Tongue (tissue), 1 donor: ENCODE measurements at regions not wholly inside any gene's neighbourhood (a gene's known extent, or its start where the extent isn't known, plus 50 kb on each side); places are given as distances from the start of the nearest gene placed in this dataset.
"Not testable (repeated sequence)": the region's sequence is repeated elsewhere in the genome, so short reads cannot be mapped to it uniquely, and the experiment has no call there.

Experiments used
- DNase-seq: peaks from one replicate; pipeline ENCODE4 v3.0.0-alpha.2; 2015

DNA sequence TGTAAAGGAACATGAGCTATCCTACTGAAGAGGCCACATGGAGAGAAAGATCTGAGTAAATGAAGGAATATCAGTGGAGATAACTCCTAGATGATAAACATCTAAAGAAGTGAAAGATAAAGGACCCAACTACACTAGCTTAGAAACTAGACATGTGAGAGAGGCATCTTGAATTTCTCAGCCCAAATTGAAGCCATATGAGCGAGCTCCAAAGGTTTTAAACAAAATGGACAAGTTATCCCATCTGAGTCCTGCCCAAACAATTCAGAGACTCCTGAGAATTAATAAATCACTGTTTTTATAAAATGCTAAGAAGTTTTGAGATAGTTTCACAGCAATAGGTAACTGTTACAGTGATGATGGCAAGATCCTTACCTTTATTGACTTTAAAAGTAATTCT, 438.9 kb downstream of the NAV3 start:
- no peak for DNase-seq

DNA sequence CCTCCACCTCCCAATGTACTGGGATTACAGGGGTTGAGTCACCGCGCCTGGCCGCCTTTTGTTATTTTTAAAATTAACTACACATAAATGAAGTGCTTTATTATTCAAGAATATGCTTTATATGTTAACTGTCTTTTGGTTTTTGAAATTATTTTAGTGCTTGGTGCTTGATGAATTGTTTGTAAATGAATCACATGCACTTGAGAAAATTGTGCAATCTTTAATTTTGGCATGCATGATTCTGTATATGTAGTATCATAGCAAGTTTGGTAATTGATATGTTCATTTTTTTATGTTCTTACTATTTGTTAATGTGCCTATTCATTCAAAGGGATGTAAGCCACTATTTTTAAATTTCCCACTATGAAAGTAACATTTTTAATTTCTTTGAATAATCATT, 440.9 kb downstream of the NAV3 start:
- DNase-seq = no peak

DNA sequence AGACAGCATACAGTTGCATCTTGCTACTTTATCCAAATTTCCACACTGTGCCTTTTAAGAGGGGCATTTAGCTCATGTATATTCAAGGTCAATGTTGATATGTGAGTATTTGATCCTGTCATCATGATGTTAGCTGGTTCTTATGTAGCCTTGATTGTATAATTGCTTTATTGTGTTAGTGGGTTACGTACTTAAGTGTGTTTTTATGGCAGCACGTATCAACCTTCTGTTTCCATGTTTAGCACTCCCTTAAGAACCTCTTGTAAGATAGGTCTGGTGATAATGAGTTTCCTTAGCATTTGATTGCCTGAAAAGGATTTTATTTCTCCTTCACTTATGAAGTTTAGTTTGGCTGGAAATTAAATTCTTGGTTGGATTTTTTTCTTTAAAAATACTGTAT, 445.2 kb downstream of the NAV3 start:
- DNase-seq = no peak

DNA sequence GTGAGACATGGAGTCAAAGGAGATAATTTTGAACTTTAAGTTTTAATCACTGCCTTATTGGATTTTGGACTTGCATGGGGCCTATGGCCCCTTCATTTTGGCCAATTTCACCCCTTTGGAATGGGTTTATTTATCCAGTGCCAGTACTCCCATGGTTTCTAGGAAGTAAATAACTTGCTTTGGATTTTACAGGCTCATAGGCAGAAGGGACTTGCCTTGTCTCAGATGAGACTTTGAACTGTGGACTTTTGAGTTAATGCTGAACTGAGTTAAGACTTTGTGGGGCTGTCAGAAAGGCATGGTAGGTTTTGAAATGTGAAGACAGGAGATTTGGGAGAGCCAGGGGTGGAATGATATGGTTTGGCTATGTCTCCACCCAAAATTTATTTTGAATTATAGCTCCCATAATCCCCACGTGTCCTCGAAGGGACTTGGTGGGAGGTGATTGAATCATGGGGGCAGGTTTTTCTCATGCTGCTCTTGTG, 448.1 kb downstream of the NAV3 start:
- DNase-seq = no peak

DNA sequence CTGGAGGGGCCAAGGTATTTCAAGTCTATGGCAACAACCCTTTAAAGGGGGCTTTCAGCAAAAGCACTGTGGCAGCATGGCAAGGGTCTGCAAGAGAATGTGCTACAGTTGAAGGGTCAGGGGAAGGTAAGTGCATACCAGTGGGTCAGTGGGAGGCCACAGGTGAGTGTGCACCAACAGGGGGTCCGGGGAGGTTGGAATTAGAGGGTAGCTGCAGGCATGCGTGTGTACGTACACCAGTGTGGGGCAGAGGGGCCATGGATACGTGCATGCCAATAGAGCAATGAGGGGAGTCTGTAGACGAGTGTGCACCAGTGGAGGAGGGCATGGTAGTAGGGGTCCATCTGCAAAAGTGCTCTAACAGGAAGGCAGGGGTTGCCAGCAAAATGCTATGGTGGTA, 448.9 kb downstream of the NAV3 start:
- no peak for DNase-seq

DNA sequence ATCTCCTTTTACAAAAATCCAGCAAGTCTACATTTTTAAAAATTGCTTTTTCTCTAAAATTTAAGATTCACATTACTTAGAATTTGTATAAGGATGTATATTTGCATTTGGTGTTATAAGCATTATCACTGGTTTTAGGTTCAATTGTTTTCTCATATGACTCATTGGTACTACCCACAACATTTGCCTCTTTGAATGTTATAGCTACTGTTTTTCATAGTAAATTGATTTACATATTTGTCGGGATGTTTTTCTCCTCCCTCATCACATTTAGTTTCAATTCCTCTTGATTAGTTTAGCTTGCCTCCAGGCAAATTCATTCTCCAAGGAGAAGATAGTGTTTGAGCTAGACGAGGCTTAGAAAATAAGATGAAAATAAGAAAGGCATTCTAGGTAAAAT, 450.4 kb downstream of the NAV3 start:
- not testable (repeated sequence) for DNase-seq

DNA sequence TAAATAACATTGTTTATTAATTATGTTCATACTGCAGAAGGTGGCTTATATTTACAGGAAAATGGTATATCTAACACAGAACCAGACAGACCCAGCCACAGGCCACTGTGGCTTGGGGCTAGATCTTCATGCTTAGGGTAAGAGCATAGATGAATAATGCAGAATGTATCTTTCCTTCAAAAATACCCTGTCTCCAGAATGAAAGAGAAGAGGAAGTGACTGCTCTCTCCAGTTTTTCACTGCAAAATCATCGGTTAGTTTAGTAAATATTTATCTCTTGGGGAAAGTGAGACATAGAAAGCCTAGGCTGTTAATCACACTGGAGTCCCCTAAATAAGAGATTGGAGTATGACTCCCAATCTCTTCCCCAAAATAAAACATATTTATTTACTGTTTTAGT, 453.7 kb downstream of the NAV3 start:
- no peak for DNase-seq

DNA sequence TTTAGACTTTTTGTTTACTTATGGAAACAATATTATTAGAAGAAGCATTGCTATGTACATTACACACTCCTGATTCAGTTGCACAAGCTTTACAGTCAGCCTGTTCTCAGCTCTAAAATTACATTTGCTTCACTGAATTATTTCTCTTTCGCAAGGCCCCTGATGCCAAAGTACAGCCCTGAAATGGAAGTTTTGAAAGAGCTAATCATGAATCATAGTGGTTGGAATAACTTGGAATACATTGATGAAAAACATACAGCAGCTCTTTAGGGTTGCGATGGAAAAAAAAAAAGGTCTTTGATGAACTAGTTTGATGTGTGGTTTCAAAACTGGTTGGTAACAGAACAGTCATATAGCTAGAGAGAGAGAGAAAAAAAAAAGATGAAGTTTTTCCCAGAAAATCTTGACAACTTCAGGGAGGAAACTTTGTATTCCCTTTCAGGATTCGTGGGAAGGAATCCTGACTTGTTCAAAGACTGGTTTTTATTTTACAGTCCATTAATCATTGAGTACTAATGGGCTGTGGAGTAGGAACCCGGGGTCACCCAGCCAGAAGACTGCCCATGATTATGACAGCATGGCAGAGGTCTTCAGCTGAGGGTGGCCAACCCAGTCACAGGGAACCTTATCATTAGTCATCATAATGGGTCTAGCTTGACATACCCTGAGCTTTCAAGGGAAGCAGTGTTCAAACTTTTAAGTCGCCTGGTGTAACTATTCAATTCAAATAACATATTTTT, 460.1 kb downstream of the NAV3 start:
- DNase-seq = no peak

DNA sequence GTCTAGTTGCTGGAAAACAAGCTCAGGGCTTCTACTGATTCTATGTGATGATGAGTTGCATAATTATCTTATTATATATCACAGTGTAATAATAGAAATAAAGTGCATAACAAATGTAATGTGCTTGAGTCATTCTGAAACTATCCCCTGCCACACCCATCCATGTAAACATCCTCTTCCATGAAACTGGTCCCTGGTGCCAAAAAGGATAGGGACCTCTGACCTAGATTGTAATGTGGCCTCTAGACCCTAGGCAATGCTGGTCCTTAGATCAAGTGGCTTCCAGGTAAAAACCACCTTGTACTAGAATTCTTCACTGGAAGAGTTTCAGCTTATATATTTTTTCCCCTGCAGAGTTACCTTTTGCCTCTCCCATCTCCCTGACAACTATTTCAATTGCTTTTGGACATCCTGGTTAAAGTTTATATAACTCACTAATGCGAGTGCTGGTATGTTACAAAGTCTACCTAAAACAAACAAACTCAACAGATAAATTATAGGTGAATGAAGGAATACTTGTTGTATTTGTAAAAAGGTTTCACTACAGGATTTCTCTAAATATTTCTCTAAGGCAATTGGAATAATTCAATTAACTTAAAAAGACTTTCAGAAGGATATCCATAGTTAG, 462.5 kb downstream of the NAV3 start:
- no peak for DNase-seq

DNA sequence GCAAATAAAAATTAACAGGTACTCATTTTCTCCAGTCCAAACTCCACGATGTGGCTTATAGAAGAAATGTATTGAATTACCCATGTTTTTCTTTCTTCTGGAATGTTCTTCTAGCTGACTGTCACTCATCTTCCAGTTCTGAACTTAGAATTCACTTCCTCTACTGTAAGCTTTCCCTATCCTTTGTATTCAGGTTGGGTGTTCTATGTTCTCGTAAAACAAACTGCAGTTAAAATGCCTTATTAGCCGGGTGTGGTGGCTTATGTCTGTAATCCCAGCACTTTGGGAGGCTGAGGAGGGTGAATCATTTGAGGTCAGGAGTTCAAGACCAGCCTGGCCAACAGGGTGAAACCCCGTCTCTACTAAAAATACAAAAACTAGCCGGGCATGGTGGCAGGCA, 470.6 kb downstream of the NAV3 start:
- DNase-seq = not testable (repeated sequence)

DNA sequence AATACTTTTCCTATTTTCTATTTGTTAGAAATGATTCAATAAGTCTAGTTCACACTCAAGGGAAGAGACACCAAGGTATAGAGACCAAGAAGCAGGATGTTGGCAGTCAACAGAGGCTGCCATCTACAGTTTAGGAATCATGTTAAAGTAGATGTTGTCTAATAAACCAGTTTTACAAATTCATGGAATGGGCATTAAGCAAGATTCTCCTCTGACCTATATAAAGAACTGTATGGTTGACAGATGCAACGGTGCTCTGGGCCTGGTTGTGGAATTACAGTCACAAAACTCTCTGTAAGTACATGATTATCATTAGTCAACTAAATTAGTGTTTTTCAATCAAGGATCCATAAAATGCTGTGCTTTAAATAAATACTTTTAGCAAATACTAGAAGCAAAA, 475.1 kb downstream of the NAV3 start:
- DNase-seq = no peak

DNA sequence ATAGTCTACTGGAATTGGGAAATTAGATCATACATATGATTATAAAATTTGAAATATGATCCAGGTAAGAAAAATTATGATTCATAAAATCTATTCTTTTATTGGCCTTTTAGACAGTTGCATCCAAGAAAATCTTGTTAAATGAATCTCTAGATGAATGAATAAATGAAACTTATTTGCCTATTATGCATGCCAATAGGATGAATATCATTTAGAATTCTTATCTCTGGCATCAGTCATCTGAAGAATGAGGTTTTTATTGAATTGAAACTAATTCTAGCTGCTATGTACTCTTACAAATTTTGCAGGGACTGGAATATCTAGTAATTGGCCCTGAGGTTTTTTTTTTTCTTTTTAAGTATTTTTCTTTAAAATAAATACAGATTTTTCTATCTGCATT, 475.5 kb downstream of the NAV3 start:
- DNase-seq = no peak

DNA sequence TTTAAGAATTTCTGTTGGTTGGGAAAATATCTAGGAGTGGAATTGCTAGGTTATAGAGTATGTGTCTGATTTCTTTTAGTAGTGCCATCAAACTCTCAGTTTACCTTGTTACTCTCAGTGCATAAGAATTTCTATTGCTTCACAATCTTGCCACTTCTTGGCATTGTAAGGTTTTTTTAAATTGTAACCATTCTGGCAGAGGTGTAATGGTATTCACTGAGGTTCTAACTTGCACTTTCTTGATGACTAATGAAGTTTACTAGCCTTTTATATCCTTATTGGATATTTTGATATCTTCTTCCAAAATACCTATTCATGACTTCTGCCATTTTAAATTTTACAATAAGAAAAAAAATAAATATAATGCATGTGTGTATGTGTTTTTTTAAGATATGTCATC, 478.0 kb downstream of the NAV3 start:
- no peak for DNase-seq

DNA sequence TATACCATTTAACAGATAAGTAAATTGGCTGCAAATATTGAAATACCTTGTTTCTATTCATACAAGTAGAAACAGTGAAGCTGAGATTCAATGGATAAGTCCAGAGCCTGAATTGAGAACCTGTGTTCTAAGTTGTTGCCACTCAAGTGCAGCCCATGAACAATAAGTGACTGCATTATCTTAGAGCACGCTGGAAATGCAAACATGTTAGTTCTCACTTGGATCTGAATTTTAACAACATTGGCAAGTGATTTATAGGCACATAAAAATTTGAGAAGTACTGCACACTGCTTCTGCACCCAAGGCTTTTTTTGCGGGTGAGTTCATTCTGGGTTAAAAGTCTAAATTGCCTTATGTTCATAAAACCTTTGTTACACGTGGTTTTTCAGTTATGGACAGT, 484.3 kb downstream of the NAV3 start:
- no peak for DNase-seq

DNA sequence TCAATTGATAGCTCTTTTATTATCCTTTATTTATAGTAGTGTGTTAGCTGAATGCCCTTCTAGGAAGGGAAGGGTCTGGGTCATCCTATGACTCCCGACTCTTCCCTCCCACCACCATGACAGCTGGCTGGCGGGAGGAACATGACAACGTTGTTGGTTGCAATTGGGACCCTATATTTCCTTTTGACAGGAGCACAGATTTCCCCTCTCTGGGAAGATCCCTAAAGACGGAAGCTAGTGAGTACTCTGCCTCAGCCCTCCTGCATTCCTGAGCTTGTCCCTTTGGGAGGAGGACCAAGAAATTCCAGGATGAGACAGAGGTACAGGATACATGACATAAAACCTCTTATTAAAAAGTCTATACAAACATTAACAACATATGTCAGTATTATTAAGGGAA, 485.4 kb downstream of the NAV3 start:
- DNase-seq = no peak

DNA sequence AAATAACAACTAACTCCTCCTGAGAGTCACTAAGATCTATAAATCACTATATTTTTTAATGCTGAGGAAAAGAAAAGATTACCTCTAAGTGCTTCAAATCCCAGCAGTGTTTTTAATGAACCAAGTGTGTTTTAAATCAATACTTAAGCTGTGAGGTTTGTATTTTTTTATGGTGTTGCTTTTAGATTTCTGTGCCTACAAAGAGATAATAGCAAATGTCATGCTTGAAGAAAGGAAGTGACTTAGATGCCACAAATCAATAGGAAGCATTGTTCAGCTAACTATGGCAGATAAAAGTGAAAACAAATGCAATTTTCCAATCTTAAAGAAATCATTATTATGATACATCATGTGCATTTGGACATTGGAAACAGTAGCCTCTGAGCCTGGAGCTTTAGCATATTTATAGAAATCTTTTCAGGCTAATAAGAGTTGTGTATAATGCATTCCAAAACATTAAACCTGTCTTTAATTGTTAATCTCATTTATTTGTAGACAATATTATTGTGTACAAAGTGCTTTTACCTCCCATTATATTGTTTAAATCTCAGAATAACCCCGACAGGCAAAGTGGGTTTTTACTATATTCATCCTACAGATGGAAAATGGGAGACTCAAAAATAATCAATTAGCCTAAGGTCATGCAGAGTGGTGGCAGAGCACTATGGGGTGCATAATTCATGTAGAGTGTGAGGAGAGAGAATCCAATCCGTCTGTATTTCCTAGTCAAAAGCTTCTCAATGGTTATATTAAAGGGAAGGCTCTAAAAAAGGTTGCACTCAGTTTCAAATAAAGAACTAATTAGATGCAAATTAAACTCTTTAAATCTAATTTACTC, 486.2 kb downstream of the NAV3 start:
- no peak for DNase-seq

DNA sequence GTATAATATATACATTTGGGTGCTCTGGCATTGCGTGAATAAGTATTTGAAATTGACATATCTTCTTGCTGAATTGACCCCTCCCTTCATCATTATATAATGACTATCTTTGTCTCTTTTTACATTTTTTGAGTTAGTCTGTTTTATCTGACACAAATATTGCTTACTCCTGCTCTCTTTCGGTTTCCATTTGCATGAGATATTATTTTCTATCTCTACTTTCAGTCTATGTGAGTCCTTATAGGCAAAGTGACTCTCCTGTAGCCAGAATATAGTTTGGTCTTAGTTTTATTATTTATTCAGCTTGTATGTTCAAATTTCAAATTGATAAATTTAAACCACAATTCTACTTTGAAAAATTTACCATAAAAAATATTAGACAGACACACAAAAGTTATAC, 491.0 kb downstream of the NAV3 start:
- DNase-seq = no peak

DNA sequence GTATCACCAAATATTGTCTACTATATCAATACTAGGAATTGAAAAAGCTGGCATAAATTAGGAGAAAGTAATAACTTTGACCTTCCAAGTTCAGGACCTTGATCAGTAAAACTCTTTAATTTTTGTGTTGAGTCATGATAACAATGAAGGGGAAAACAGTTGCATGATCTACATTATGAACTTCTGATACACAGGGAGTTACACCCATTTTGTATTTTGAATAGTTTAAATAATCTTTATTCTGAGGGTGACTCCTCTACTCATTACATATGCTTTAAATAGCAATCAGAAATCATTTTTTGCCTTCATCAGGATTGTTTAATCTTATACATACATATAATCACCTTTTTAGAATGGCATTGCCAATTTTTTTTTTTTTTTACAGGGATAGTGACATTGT, 492.5 kb downstream of the NAV3 start:
- DNase-seq = no peak

DNA sequence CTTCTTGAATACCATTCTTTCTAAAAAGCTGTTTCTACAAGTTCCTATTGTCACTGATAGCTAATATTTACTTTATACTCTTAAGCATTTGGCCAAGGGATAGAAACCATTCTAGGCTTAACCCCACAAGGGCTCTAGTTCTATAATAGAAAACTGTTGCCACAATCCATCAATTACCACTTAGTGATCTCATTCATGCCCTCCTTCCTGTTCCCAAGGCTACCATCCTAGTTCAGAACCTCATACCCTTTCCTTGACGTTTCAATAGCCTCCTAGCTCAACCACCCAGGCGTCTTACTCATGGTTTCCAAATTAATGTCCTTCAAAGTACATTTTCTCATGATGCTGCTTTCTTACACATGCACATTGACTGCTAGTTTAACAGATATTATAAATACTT, 493.5 kb downstream of the NAV3 start:
- DNase-seq = no peak

DNA sequence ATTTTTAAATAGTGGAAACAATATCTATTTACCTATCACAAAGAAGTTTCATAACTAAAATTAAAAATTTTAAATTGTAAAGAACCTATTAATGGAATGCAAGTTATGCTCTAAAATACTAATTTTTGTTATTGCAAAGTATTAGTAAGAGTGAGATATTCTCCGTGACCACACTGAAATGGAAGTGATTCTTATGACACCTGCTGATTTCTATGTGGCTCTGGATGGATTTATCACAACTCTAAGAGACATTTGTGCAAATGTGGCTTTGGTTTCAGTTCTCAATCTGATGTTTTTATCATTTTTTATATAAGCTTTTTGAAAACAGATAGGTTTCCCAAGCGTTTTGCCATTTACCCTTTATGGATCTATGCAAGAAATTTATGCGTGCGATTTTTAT, 497.8 kb downstream of the NAV3 start:
- DNase-seq = no peak

DNA sequence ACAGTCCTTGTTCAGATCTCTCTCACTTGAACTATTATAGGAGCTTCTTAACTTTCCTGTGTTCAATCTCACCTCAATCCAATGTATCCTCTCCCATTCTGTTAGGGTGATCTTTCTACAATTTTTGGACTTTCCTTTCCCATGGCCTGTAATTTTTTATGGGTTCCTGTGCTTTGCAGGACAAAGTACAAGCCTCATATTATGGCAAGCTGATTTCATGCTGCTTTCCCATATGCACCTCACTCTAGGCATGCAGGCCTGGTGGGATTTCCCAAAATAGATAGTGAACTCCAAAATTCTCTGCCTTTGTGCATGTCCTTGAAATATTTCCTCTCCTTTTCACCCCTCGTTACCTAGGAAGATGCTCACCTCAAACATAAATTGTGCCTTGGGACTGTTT, 499.4 kb downstream of the NAV3 start:
- DNase-seq = no peak

DNA sequence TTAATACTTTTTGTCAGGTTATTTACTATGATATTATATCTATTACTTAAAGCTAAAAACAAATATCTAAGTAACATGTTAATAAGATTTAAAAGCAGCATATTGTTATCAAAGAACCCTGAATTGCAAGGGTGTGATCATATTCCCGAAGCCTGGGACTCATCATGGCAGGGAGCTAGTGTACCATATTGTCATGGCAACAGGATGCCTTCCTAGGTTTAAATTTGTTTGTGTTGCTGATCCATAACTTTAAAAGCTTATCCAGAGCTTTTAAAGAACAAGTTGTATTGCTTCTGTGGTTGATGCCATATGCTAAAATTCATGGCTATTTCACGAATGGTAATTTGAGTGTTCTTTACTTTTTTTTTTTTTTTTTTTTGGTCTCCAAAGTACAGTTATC, 500.5 kb downstream of the NAV3 start:
- DNase-seq = no peak

DNA sequence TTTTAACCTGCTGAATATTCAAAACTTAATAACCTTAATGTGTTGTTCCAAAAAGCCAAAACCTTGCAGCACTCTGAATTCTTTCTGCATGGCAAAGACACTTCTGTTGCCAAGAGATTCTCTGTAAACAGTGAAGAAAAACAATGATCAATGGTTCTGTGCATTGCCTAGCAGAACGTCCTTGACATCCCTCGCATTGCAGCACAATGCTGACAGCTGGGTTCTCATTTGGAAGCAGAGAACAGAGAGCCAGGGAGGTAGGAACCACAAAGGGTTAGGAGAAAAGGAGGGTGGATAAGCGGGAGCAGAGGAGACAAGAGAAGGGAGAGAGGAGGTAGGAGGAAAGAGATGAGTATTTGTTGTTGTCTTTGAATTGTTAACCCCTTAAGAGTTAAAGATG, 501.1 kb downstream of the NAV3 start:
- DNase-seq = no peak
